Endothelial cell (in vitro differentiated cells): ENCODE measurements at regions not wholly inside any gene's neighbourhood (a gene's known extent, or its start where the extent isn't known, plus 50 kb on each side); places are given as distances from the start of the nearest gene placed in this dataset.

ENCODE experiments used
- DNase-seq: peaks from one replicate; pipeline ENCODE4 v3.0.0; 2021; ENCODE audit warnings: low spot score
- H3K27ac Mint-ChIP-seq: one replicate; pipeline ENCODE4 v1.8.0; 2021; ENCODE audit warnings: mixed read lengths, inconsistent platforms; ENCODE audit not compliant: unreplicated experiment
- H3K27me3 Mint-ChIP-seq: one replicate; pipeline ENCODE4 v1.8.0; 2021; ENCODE audit warnings: mild to moderate bottlenecking, moderate library complexity, mixed read lengths, inconsistent platforms; ENCODE audit not compliant: unreplicated experiment
- H3K36me3 Mint-ChIP-seq: one replicate; pipeline ENCODE4 v1.8.0; 2021; ENCODE audit warnings: mild to moderate bottlenecking, low read depth, mixed read lengths, inconsistent platforms; ENCODE audit not compliant: unreplicated experiment
- H3K4me1 Mint-ChIP-seq: one replicate; pipeline ENCODE4 v1.8.0; 2021; ENCODE audit warnings: mild to moderate bottlenecking, mixed read lengths, inconsistent platforms; ENCODE audit not compliant: unreplicated experiment
- H3K4me3 Mint-ChIP-seq: one replicate; pipeline ENCODE4 v1.8.0; 2021; ENCODE audit warnings: mild to moderate bottlenecking, mixed read lengths, inconsistent platforms; ENCODE audit not compliant: unreplicated experiment
- H3K9me3 Mint-ChIP-seq: one replicate; pipeline ENCODE4 v1.8.0; 2021; ENCODE audit warnings: mixed read lengths, inconsistent platforms; ENCODE audit not compliant: unreplicated experiment
- CTCF ChIP-seq: fragments of 200-600 bp; sonication (generic); IDR thresholded peaks from one replicate; pipeline ENCODE4 v1.5.0; 2021; ENCODE audit warnings: antibody characterized with exemption; ENCODE audit not compliant: unreplicated experiment

GRCh38 chr21:25342816-25343215 lies 264.5 kb downstream of the MRPL39 start:
- Mint-ChIP-seq H3K9me3 (no peaks in the 10 kb centered on the region), H3K4me1 (no peaks in the 10 kb centered on the region), H3K4me3 (no peak overlapping the region), H3K36me3 (no peaks in the 10 kb centered on the region), H3K27me3 (no peaks in the 10 kb centered on the region), H3K27ac (no peak overlapping the region)
- TF ChIP-seq CTCF, result no peak
- DNase-seq, result no peak

DNA sequence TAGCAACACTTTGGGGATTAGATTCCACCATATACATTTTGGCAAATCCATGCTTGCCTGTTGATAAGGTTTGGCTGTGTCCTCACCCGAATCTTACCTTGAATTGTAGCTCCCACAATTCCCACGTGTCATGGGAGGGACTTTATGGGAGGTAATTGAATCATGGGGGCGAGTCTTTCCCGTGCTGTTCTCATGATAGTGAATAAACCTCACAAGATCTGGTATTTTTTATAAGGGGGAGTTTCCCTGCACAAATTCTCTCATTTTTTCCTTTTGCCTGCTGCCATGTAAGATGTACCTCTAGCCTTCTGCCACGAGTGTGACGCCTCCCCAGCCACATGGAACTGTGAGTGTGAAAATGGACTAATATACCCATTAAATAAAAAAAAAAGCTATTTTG lies 265.3 kb downstream of the MRPL39 start:
- no peak for TF ChIP-seq CTCF
- DNase-seq, result no peak
- Mint-ChIP-seq H3K4me3 (no peak overlapping the region), H3K36me3 (no peaks in the 10 kb centered on the region), H3K4me1 (no peaks in the 10 kb centered on the region), H3K27me3 (no peaks in the 10 kb centered on the region), H3K27ac (no peak overlapping the region), H3K9me3 (no peaks in the 10 kb centered on the region)

DNA sequence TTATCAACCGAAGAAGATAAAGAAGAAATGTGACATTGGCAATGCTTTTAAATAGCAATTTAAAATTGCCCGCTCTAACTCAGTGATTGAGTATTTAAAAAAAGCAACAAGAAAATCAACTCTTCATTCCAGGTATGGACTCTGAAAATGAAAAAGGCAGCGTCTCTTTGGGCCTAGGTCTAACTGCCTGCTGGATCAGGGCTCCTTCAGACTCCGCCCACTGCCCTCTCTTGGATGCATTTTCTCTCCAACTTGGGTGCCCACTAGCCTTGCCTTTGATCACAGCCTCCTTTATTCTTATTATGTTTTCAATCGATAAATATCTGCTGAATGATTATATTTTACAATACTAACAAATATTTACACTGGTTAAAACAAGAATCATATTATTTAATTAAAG lies 268.9 kb downstream of the MRPL39 start:
- DNase-seq, result no peak
- no peak overlapping the region for H3K4me3 Mint-ChIP-seq
- no peak for TF ChIP-seq CTCF
- peaks cover 1% of the 10 kb centered on the region for H3K27me3 Mint-ChIP-seq
- H3K27ac Mint-ChIP-seq, result no peak overlapping the region
- no peaks in the 10 kb centered on the region for H3K36me3 Mint-ChIP-seq
- no peaks in the 10 kb centered on the region for H3K9me3 Mint-ChIP-seq
- no peaks in the 10 kb centered on the region for H3K4me1 Mint-ChIP-seq

DNA sequence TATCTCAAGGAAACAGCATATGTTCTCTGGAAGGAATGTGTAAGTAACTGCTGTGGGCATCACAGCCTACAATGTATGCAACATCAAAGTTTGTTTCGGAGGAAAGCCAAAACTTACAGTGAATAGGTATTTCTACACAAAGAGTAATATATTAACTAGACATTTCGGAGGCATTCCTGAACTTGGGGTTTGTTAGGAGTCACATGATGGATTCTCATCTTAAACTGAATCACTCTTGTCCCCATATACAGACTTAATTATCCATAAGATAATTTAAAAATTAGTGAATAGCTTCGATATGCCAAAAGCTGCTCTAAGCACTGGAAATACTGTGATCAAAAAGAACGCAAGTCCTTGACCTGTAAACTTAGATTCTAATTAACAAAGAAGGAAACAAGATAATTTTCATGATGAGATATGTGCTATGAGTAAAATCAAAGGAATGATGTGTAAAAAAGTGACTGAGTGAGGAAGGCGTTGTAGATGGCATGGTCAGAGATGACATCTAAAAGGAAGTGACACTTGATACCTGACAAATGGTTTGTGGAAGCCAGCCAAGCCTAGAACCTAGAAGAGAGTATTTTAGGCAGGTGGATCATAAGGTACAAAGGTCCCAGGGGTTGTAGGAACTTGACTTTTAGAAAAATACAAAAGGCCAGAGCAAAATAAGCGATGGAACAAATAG lies 273.1 kb downstream of the MRPL39 start:
- Mint-ChIP-seq H3K27ac (no peak overlapping the region), H3K4me1 (no peaks in the 10 kb centered on the region), H3K9me3 (no peaks in the 10 kb centered on the region), H3K4me3 (no peak overlapping the region), H3K27me3 (peaks cover 1% of the 10 kb centered on the region), H3K36me3 (no peaks in the 10 kb centered on the region)
- no peak for DNase-seq
- TF ChIP-seq CTCF, result no peak

GRCh38 chr21:25331286-25331685 lies 276.0 kb downstream of the MRPL39 start:
- H3K27me3 Mint-ChIP-seq, result peaks cover 1% of the 10 kb centered on the region
- TF ChIP-seq CTCF, result no peak
- DNase-seq, result no peak
- no peaks in the 10 kb centered on the region for H3K9me3 Mint-ChIP-seq
- no peaks in the 10 kb centered on the region for H3K4me1 Mint-ChIP-seq
- no peaks in the 10 kb centered on the region for H3K36me3 Mint-ChIP-seq
- H3K4me3 Mint-ChIP-seq, result no peak overlapping the region
- H3K27ac Mint-ChIP-seq, result no peak overlapping the region
